ENCODE measurements at regions not wholly inside any gene's neighbourhood (a gene's known extent, or its start where the extent isn't known, plus 50 kb on each side); places are given as distances from the start of the nearest gene placed in this dataset.

GRCh38 chr14:36465178-36465577 lies 54.9 kb downstream of the NKX2-1 start:
- no peak for DNase-seq (ENCODE audit: low spot score)

GRCh38 chr14:36462890-36463289 lies 57.1 kb downstream of the NKX2-1 start:
- no peak for DNase-seq (ENCODE audit: low spot score)

GRCh38 chr14:36455241-36455627 lies 64.8 kb downstream of the NKX2-1 start:
- DNase-seq (ENCODE audit: low spot score): no peak

DNA sequence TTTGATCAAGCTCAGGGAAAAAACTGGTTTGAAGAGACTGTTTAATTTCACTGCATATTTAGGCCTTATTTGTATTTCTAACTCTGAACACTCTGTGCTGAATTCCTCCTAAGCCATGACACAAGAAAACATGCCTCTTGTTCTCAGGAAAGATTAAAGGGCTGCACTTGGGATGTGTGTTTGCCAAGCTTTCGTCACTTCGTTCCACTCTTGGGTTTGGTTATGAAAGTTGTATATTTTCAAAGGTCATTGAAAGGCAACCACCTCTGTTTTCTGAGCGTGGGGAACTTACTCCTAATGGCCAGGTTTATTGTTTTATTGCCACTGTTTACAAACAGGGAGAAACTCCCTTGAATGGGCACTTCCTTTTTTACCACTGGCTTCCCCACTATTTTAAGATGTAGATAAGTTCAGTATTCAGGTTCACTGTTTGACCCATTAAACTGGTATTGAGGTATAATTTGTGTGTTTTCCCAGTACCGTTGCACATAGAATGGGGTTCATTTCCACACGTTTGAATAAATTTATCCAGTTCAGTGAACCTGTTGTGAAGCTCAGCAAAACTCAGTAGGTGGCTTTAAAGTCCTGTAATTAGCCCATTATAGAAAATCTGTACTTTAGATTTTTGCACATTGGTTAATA lies 65.3 kb downstream of the NKX2-1 start:
- DNase-seq (ENCODE audit: low spot score): no peak

DNA sequence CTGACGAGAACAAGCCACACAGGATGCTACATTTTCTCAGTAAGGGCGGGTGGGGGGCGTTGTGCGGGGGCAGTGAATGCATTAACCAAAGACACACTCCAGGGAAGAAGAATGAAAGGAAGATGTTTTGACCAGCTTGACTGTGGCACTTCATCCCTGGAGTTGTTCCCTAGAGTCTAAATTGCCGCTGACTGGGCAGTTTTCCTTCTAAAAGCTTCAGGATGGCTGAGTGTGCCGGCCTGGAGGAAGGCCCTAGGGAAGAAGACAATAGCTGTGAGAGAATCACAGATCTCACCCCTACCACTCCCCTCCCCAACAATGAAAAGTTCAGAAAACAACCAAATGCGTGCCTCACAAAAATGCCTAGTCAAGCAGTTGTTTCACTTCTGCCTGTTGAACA lies 67.2 kb downstream of the NKX2-1 start:
- DNase-seq (ENCODE audit: low spot score): no peak

- DNase-seq (ENCODE audit: low spot score): no peak
Measured at GRCh38 chr14:36451310-36452065, 68.5 kb downstream of the NKX2-1 start.

DNA sequence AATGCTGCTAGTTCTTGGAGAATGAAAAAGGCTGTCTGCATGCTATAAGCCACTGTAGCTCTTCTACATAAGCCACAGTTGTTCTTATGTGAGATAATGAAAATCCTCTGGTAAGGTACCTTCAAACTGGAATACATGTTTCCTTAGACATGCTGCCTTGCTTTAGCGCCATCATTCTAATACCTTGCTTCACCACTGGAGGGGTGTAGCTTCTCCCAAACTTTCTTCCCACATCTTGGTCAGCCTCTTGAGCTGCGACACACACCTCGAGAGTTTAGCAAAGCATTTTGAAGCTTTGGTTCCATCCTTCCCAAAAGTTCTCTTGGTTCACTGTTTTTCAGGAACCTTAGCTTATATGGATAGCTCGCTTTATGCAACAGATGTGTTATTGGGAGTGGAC lies 69.5 kb downstream of the NKX2-1 start:
- DNase-seq (ENCODE audit: low spot score): no peak

GRCh38 chr14:36449903-36450302 lies 70.1 kb downstream of the NKX2-1 start:
- DNase-seq (ENCODE audit: low spot score): no peak

DNA sequence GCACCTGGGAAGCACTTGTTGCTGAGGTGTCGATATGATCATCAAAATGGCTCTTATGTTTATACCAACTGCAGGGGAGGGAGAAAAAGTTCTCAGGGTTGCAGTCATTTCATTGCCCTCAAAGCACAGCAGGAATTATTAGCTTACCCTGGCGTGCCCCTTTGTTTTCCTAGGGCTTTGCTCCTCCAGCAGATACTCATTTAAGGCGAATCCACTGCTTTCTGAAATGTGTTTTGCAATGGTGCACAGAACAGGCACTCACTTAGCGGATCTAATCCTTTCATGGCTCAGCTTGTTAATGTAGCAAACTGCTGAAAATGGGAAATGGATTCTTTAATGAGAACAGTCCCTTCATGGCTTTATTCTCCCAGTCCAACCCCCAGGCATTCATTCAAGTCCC lies 76.7 kb downstream of the NKX2-1 start:
- no peak for DNase-seq (ENCODE audit: low spot score)

- DNase-seq (ENCODE audit: low spot score): no peak
Measured at GRCh38 chr14:36442824-36443241, 77.2 kb downstream of the NKX2-1 start.

DNA sequence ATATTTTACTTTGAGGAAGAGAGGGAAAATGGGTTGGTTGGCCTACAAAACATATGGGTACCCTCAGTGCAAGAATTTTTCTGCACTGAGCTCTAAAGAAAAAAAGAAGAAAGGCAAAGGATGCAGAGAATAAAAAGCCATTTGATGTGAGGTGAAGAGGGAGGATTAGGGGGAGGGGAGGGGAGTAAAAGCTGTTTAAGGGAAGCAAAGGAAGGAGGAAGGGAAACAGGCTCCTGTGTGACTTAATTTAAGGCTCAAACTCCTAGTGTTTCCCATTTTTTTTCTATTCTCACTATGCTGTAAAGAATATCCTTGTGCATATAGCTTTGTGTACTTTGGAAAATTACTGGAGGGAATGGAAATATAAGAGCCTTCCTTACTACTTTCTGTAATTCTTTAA lies 78.7 kb downstream of the NKX2-1 start:
- DNase-seq (ENCODE audit: low spot score): no peak

DNA sequence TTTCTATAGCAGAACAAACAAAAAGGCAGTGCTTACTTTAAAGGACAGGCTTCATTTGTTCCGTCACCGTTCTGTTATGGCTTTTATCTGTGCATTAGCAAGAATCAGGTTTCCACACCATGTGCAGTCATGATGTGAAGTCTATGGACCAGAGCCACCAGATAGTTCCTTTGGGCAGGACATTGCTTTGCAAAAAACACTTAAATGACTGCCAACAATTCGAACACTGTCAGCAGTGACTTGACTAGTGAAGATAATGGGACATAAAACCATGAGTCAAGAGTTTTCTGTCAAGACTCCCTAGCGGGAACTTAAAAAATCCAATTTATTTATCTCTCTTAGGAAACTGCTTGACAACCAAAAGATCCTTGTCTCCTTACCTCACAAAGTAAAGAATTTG lies 80.3 kb downstream of the NKX2-1 start:
- no peak for DNase-seq (ENCODE audit: low spot score)

DNA sequence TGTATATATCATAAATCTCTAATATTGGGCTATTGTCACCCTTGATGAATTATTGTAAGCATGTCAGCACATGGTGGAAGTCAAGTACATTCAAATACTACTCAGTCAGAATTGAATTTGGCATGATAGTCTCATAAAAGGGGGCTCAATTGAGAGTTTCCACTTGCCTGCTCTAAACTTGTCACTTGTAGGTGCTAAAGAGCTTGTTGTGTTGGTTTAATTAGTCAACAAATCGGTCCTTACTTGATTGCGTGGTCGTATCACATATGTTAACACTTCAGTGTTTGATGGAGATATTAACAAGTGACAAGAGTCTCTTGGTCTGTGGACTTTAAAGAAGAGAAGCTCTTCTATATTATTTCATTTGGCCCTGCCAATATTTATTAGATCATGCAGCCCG lies 81.1 kb downstream of the NKX2-1 start:
- DNase-seq (ENCODE audit: low spot score): no peak

DNA sequence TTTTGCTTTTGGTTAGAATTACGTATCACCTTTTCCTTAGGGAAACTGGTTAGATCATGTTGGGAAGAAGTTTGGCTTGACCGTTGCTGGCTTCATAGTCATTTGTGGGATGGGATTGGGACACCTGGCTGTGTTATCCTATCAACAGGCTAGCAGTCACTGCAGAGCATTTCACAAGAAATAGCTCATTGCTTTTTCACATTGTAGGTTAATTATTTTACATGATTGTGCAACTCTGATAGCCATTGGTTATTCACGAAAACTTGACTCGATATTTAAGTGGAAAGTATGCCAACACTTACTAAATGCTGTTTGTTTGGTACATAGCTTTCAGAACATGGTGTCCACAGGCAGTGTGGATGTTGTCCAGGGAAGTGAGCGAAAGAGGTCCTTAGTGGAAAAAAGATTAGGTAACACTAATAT lies 89.4 kb downstream of the NKX2-1 start:
- no peak for DNase-seq (ENCODE audit: low spot score)

GRCh38 chr14:36430169-36430568 lies 89.9 kb downstream of the NKX2-1 start:
- no peak for DNase-seq (ENCODE audit: low spot score)

DNA sequence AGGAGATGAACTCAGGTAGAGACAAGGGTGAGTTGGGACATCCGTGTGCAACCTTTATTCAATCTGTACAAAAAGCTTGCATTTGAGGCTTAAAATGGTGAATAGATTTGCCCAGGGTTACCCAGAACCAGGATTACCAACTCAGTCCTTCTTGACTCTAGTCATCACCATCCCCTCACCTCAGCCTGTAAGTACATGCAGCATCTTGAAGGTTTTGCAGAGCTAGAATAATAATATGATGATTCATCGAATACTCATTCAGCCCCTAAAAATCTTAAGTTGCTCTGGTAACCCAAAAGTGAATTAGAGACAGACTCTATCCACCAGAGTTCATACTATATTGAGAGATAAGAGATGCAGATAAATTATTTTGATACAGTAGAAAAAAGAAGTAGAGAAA lies 90.3 kb downstream of the NKX2-1 start:
- DNase-seq (ENCODE audit: low spot score): no peak

- no peak for DNase-seq (ENCODE audit: low spot score)
Measured at GRCh38 chr14:36428350-36428749, 91.7 kb downstream of the NKX2-1 start.

GRCh38 chr14:36426836-36427235 lies 93.2 kb downstream of the NKX2-1 start:
- DNase-seq (ENCODE audit: low spot score): no peak

- no peak for DNase-seq (ENCODE audit: low spot score)
Measured at GRCh38 chr14:36426113-36426512, 93.9 kb downstream of the NKX2-1 start.

DNA sequence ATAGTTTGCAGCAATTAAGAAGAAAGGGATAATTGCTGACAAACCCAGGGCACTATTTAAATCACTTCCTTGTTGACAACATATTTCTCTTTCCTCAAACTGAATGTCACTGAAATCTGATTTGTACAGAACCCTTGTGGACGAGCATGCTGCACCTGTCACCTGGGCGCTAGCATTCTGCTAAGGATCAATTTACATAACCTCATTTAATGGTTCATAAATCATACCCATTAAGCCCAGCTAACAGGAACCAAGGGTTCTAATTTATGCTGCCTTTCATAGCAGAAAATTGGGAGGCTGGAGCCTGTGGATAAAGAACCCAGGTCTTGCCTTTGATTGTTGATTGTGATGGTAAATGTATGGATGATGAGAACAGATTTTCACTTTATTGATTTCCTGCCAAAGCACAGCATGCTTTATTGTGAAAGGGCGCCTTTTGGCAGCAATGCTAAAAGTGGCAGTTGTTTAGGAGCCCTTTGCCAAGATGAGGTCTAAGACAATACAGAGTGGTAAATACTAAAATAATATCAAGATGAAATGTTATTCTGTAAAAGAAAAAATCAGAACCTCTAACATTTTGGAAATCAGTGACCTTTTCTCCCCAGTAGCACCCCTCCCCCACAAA lies 95.4 kb downstream of the NKX2-1 start:
- DNase-seq (ENCODE audit: low spot score): no peak

- no peak for DNase-seq (ENCODE audit: low spot score)
Measured at GRCh38 chr14:36423430-36423829, 96.6 kb downstream of the NKX2-1 start.

DNA sequence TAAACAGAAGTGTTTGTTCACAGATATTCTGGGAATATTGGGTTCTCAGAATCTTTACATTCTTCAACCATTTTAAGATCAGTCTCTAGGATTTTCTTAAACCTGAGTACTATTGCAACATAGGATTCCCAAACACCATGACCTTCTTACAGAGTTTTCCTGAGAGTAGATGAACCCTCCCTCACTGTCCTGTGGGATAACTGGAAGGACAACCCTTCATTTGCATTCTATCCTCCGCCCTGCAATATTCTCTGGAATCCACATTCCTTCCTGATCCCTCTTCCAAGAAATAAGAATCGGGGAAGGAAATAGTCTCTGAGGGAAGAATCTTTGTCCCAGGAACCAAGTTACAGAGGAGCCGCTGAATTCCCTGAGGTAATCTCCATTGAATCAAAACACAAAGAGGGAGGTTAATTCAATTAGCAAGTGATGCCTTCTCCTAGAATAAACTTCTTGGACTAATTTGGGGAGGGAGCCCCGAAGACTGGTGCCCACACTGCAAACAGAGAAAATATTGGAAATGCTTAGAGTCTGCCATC lies 99.8 kb upstream of the MBIP start:
- no peak for DNase-seq (ENCODE audit: low spot score)

DNA sequence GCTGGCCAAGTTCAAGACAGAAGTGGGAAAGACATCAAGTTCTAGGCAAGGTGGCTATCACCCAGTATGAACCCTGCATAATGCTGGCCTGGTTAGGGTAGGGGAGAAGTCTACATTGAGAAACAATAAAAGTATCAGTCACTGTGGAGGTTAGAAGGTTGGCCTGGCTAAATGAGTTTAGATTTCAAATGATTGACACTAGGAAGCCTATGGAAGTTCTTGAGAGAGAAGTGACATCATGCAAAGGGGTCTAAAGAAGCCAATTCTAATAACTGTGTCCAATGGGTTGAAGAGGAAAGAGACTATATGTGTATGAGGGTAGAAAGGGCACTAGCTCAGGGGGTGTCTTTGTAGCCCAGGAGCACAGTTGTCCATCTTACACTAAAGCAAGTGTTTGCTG lies 98.5 kb upstream of the MBIP start:
- DNase-seq (ENCODE audit: low spot score): no peak

All from AG08395 (cell line).